ENCODE measurements at regions not wholly inside any gene's neighbourhood (a gene's known extent, or its start where the extent isn't known, plus 50 kb on each side); places are given as distances from the start of the nearest gene placed in this dataset.

- FAIRE-seq, result no peak
- TF ChIP-seq POLR2AphosphoS5 (IDR thresholded peaks at IDR 0.05; ENCODE audit: low read depth, low read length) (no peak), PAX5 (IDR thresholded peaks at IDR 0.05; ENCODE audit: insufficient read depth, low read length, severe bottlenecking) (no peak), SPI1 (IDR thresholded peaks at IDR 0.05; ENCODE audit: low read depth, low read length) (no peak), TAF1 (IDR thresholded peaks at IDR 0.05; ENCODE audit: low read depth, low read length) (no peak)
- DNase-seq (ENCODE audit: insufficient read length, low spot score), result no peak
Measured at GRCh38 chr10:130895161-130895560, 416.4 kb downstream of the TCERG1L start.

- no peak for FAIRE-seq
- TF ChIP-seq TAF1 (IDR thresholded peaks at IDR 0.05; ENCODE audit: low read depth, low read length), result no peak
- DNase-seq (ENCODE audit: insufficient read length, low spot score), result no peak
Measured at GRCh38 chr10:130897815-130898214, 413.7 kb downstream of the TCERG1L start.

DNA sequence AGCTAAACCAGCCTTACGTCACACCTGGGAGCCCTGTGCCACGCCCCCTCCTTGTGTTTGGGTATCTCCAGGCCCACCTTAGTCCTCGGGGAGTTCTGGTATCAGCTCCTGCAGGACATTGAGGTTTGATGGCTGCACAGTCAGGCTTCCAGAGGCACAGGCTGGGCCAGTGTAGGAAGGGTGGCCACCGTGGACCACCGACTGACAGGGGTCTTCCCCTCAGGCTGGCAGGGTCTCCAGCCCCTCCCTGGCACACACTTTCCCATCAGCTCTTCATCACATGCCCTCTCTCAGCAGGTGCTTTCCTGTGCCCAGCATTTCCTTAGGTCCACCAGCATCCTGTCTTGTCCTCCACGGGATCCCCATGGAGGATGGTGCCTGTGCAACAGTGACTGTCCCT is 413.1 kb downstream of the TCERG1L start:
- no peak for FAIRE-seq

DNA sequence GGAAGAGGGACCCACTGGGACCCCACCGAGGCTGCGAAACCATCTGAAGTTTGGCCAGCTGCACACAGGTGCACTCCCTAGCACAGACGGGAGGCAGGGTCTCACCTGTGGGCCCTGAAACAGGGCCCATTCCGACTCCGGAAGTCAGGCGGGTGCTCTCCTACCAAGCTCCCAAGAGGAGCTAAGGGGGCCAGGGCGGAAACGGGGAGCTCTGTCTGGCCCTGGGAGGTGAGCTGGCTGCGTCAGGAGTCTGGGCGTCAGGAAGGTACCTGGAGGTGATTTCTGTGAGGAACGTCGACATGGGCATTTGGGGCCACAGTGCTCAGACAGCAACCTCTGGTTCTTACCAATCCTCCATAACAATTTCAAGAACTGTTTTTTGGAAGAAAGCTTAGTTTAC is 411.7 kb downstream of the TCERG1L start:
- DNase-seq (ENCODE audit: insufficient read length, low spot score), result no peak
- no peak for TF ChIP-seq TAF1 (IDR thresholded peaks at IDR 0.05; ENCODE audit: low read depth, low read length)
- no peak for TF ChIP-seq SPI1 (IDR thresholded peaks at IDR 0.05; ENCODE audit: low read depth, low read length)
- TF ChIP-seq POLR2AphosphoS5 (IDR thresholded peaks at IDR 0.05; ENCODE audit: low read depth, low read length), result no peak
- TF ChIP-seq POLR2A (IDR thresholded peaks at IDR 0.05; ENCODE audit: low read depth, low read length), result no peak
- TF ChIP-seq PAX5 (IDR thresholded peaks at IDR 0.05; ENCODE audit: insufficient read depth, low read length, severe bottlenecking), result no peak
- no peak for TF ChIP-seq POU2F2 (IDR thresholded peaks at IDR 0.05; ENCODE audit: low read depth, low read length)
- FAIRE-seq, result no peak

More for the DNA sequence above, 413.1 kb downstream of the TCERG1L start:
- DNase-seq (ENCODE audit: insufficient read length, low spot score), result no peak
- TF ChIP-seq PAX5 (IDR thresholded peaks at IDR 0.05; ENCODE audit: insufficient read depth, low read length, severe bottlenecking), result no peak
- TF ChIP-seq TAF1 (IDR thresholded peaks at IDR 0.05; ENCODE audit: low read depth, low read length), result no peak
- TF ChIP-seq POLR2A (IDR thresholded peaks at IDR 0.05; ENCODE audit: low read depth, low read length), result no peak
- TF ChIP-seq POLR2AphosphoS5 (IDR thresholded peaks at IDR 0.05; ENCODE audit: low read depth, low read length), result no peak
- TF ChIP-seq SPI1 (IDR thresholded peaks at IDR 0.05; ENCODE audit: low read depth, low read length), result no peak
- TF ChIP-seq POU2F2 (IDR thresholded peaks at IDR 0.05; ENCODE audit: low read depth, low read length), result no peak

DNA sequence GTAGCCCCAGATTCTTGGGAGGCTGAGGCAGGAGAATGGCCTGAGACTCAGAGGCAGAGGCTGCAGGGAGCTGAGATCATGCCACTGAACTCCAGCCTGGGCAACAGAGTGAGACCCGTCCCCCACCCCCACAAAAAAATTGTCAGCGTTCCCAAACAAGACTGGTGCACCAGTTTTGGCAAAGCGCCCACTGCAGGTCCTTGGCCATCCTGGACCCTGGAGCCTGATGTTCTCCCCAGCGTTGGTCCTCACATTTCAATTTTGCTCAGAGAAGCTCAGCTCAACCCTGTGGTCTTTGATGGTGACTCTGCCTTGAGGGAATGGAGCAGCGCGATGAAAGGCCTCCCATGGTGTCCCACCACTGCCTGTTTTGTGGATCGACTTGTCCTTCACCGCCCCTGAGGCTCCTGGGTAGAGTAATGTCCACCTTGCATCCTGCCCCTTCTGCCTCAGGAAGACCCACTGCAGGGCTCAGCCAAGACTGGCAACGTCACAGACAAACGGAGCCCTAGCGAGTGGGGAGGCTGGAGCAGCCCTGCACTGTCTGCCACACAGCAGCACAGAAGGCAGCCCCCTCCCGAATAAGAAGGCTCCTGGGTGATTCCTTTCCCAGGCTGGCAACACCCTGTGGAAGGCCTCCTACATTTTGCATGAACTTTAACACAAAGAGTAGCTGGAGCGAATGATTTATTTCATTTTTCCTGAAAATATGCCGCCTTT is 410.9 kb downstream of the TCERG1L start:
- TF ChIP-seq POLR2A (IDR thresholded peaks at IDR 0.05; ENCODE audit: low read depth, low read length) (no peak), POU2F2 (IDR thresholded peaks at IDR 0.05; ENCODE audit: low read depth, low read length) (no peak), TAF1 (IDR thresholded peaks at IDR 0.05; ENCODE audit: low read depth, low read length) (no peak), SPI1 (IDR thresholded peaks at IDR 0.05; ENCODE audit: low read depth, low read length) (no peak), PAX5 (IDR thresholded peaks at IDR 0.05; ENCODE audit: insufficient read depth, low read length, severe bottlenecking) (no peak), POLR2AphosphoS5 (IDR thresholded peaks at IDR 0.05; ENCODE audit: low read depth, low read length) (no peak)
- DNase-seq (ENCODE audit: insufficient read length, low spot score) (no peak), FAIRE-seq (no peak)

- no peak for DNase-seq (ENCODE audit: insufficient read length, low spot score)
- no peak for FAIRE-seq
- TF ChIP-seq SPI1 (IDR thresholded peaks at IDR 0.05; ENCODE audit: low read depth, low read length), result no peak
- TF ChIP-seq POLR2A (IDR thresholded peaks at IDR 0.05; ENCODE audit: low read depth, low read length), result no peak
- TF ChIP-seq POU2F2 (IDR thresholded peaks at IDR 0.05; ENCODE audit: low read depth, low read length), result no peak
- TF ChIP-seq PAX5 (IDR thresholded peaks at IDR 0.05; ENCODE audit: insufficient read depth, low read length, severe bottlenecking), result no peak
- TF ChIP-seq TAF1 (IDR thresholded peaks at IDR 0.05; ENCODE audit: low read depth, low read length), result no peak
Measured at GRCh38 chr10:130901311-130902165, 410.0 kb downstream of the TCERG1L start.

- TF ChIP-seq TAF1 (IDR thresholded peaks at IDR 0.05; ENCODE audit: low read depth, low read length) (no peak), POLR2AphosphoS5 (IDR thresholded peaks at IDR 0.05; ENCODE audit: low read depth, low read length) (no peak)
- FAIRE-seq (no peak), DNase-seq (ENCODE audit: insufficient read length, low spot score) (no peak)
Measured at GRCh38 chr10:130902471-130902870, 409.1 kb downstream of the TCERG1L start.

GRCh38 chr10:130902929-130903328 is 408.6 kb downstream of the TCERG1L start:
- no peak for FAIRE-seq
- TF ChIP-seq POU2F2 (IDR thresholded peaks at IDR 0.05; ENCODE audit: low read depth, low read length) (no peak), POLR2AphosphoS5 (IDR thresholded peaks at IDR 0.05; ENCODE audit: low read depth, low read length) (no peak), PAX5 (IDR thresholded peaks at IDR 0.05; ENCODE audit: insufficient read depth, low read length, severe bottlenecking) (no peak), SPI1 (IDR thresholded peaks at IDR 0.05; ENCODE audit: low read depth, low read length) (no peak), POLR2A (IDR thresholded peaks at IDR 0.05; ENCODE audit: low read depth, low read length) (no peak), TAF1 (IDR thresholded peaks at IDR 0.05; ENCODE audit: low read depth, low read length) (no peak)
- DNase-seq (ENCODE audit: insufficient read length, low spot score), result no peak

DNA sequence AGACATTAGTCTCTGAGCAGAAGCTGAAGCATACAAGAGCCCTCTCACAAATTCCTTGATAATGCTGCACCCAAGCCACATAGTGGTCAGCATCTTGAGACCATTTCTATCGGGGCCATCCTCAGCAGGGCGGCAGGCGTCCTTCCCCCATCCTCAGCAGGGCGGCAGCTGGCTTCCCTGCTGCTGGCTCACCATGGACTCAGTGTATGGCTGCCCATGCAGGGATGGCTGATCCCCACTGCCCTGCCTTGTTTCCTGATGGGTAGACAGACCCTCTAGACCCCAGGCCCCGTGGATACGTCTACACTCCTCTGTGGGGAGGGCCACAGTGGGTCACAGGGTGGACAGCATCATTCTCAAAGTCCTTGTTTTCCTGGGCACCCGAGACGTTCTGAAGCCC is 406.8 kb downstream of the TCERG1L start:
- FAIRE-seq (no peak), DNase-seq (ENCODE audit: insufficient read length, low spot score) (no peak)
- no peak for TF ChIP-seq PAX5 (IDR thresholded peaks at IDR 0.05; ENCODE audit: insufficient read depth, low read length, severe bottlenecking)
- TF ChIP-seq TAF1 (IDR thresholded peaks at IDR 0.05; ENCODE audit: low read depth, low read length), result no peak
- no peak for TF ChIP-seq POU2F2 (IDR thresholded peaks at IDR 0.05; ENCODE audit: low read depth, low read length)
- no peak for TF ChIP-seq SPI1 (IDR thresholded peaks at IDR 0.05; ENCODE audit: low read depth, low read length)
- TF ChIP-seq POLR2AphosphoS5 (IDR thresholded peaks at IDR 0.05; ENCODE audit: low read depth, low read length), result no peak
- no peak for TF ChIP-seq POLR2A (IDR thresholded peaks at IDR 0.05; ENCODE audit: low read depth, low read length)

GRCh38 chr10:130905386-130905785 is 406.1 kb downstream of the TCERG1L start:
- FAIRE-seq (no peak), DNase-seq (ENCODE audit: insufficient read length, low spot score) (no peak)
- no peak for TF ChIP-seq TAF1 (IDR thresholded peaks at IDR 0.05; ENCODE audit: low read depth, low read length)
